Left renal cortex interstitium (tissue), 4 donors: ENCODE measurements at regions not wholly inside any gene's neighbourhood (a gene's known extent, or its start where the extent isn't known, plus 50 kb on each side); places are given as distances from the start of the nearest gene placed in this dataset.
"Not testable (repeated sequence)": the region's sequence is repeated elsewhere in the genome, so short reads cannot be mapped to it uniquely, and the experiment has no call there.

ENCODE experiments used
- DNase-seq, 4 donors: peaks; one replicate each; pipeline ENCODE4 v3.0.0-alpha.2; 2013; ENCODE audit warnings: low read depth in 4 of 4, low spot score in 2 of 4, missing footprints in 1 of 4

DNA sequence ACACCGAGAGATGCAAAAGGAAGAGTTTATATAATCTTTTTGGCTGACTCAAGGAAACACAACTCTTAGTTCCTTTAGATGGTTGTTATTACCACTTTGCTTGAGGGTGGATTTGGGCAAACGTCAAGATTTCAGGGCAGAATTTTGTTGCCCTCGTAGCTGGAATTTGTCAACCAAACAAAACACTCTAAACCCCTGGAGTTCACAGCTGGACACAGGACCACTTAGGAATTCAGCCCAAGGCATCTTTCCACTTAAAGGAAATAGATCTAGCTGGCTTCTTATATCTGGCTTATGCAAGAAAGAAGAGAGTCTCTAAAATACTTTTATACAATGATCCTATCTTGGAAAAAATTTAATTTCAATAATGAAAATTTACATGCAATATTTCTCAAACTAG, 237.8 kb upstream of the LRIG3 start:
- DNase-seq = no peak

DNA sequence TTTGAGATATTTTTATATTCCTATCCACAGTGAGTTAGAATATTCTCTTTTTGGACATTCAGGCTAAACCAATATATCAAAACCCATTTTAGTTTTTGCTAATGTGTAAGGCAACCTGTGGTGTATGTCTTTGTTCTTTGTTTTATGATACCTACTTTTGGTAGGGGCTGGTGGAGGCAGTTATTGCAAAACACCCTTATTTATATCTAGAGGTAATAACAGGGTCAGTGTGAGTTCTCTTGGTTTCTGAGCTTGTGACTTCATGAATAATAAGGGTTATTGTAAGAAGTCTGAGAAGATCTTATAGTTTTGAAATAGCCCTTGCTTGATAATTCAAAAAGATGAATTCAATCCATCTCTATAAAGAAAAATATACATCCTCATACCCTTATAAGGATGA, 235.1 kb upstream of the LRIG3 start:
- no peak for DNase-seq

DNA sequence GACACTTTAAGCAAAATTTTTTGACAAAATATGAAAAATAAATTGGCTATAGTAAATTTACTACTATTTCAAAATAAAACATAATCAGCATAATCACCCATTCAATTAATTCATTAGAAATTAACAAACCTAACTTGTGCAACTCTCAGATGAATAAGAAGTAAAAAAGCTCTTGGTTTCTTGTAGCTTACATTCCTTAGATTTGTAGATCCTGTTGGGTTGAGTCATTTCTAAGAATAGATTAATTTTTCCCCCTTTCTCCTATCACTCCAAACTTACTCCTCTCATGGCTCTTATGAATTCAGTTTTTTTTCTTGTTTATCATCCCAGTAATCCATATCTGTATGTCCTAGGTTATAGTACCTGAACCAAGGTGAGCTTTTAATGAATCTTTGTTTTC, 230.9 kb upstream of the LRIG3 start:
- DNase-seq = no peak

DNA sequence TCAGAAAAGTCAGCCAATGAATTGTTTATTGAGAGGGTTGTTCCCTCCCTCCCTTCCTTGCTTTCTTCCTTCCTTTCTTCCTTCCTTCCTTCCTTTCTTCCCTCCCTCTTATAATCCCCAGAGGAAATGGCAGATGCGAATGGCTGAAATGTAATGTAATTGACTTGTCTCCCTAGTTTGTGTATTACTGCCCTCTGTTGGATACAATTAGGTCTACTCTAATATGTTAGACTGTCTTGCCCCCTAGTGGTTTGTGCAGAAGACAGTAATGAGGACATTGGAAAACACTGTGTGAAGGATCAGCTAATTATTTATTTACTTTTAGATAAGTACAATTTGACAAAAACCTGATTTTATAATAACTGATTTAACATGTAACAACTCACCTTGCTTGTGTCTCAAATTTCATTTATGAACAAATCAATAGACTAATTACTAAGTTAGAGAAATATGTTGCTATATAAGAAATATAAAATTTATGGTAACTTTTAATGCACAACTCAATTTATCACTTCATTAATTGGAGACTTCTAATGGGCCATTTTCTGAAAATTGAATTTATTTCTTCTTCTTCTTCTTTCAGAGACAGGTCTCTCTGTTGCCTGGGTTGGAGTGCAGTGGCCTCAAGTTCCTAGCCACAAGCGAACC, 229.8 kb upstream of the LRIG3 start:
- DNase-seq = peak; percentile 39 to 67 (median 48)

DNA sequence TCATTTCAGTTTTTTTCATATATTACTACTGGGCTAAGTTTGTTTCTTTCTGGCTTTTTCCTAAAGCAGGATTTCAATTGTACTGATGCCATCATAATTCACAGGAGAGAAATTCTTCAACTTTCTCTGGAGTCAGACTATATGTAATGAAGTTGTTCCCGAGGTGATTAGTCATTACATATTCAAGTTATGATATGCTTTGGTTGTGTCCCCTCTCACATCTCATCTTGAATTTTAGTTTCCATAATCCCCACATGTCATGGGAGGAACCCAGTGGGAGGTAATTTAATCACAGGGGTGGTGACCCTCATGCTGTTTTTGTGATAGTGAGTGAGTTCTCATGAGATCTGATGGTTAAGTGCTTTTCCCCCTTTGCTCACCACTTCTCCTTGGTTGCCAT, 227.5 kb upstream of the LRIG3 start:
- no peak for DNase-seq

DNA sequence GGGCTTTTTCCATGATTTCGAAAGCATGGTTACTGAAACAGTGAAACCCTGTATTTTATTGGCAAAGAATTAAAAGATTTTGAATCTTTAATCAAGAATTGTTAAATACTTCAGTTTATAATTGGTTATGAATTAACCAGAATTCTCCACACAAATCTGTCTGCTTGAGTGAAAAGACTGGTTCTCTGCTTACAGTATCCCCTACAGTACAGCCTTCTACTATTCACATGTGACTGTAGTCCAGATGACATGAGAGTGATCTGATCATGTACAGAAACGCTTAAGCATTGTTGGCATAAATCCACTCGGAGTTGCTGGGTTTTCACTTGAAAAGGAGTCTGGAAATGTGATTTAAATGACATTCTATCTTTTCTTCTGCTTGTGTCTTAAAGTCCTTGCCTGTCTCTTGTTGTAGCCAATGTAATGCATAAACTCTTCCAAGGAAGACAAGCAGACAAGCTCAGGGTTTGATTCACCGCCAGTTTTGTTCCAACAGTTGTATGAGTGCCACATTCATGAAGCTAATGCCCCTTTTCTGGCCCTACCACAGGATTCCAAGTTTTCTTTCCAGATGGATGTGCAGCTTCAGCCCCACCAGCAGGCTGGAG, 222.0 kb upstream of the LRIG3 start:
- DNase-seq = no peak

DNA sequence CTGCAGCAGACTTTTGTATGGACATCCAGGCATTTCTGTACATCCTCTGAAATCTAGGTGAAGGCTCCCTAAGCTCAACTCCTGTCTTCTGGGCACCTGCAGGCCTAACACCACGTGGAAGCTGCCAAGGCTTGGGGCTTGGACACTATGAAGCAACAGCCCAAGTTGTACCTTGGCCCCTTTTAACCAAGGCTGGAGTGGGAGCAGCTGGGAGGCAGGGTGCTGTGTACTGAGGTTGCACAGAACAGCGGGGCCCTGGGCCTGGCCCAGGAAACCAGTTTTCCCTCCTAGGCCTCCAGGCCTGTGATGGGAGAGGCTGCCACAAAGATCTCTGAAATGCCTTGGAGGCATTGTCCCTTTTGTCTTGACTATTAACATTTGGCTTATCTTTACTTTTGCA, 214.4 kb upstream of the LRIG3 start:
- DNase-seq = no peak

DNA sequence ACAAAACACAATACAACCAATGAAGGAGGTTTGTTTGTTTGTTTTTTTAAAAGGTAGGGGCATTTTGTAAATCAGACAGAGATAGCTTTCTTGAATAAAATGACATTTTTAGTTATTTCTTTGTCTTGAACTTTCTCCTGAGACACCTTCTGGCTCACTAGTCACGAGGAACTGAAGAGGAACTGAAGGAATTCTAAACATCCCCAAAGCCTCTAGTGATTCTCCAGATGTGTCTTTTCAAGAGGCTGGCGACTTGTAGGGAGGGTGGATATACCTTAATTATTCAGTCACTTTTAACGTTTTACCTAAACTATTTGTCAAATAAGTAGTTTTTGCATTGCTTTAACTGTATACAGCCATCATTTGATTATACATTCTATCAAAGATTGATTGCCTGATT, 211.2 kb upstream of the LRIG3 start:
- no peak for DNase-seq

DNA sequence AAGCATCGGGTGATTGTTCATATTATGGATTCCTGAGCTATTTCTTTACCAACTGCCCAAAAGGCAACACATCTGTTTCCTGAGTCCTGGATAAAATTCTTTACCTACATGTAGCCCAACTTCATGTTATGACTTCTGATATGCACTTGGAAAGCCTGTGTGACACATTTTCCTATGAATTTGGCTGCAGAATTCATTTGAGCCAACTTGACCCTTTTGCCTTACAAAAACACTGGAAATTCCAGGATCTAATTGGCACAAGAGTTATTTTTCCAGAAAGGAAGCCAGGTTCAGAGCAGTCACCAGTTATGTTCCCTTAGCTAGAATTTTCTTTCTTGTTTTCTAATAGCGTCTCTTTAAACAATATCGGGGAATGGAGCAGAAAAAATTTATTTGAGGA, 202.5 kb upstream of the LRIG3 start:
- no peak for DNase-seq

DNA sequence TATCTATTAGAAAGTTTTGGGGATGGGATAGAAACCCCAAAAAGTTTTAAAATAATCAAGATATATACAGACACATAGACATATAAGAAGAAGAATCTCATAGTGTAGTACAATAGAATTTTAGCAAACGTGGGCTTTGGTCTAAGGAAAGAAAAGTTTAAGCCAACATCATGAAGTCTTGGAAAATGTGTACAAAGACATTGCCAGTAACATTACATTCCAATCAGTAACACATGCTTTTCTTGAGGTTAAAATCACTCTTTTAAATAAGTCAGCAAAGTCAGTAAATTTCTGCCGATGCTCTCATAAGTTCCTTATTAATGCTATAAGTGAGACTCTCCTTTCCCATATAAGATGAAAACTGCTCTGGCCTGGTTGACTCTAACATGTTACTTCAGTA, 201.1 kb upstream of the LRIG3 start:
- no peak for DNase-seq

DNA sequence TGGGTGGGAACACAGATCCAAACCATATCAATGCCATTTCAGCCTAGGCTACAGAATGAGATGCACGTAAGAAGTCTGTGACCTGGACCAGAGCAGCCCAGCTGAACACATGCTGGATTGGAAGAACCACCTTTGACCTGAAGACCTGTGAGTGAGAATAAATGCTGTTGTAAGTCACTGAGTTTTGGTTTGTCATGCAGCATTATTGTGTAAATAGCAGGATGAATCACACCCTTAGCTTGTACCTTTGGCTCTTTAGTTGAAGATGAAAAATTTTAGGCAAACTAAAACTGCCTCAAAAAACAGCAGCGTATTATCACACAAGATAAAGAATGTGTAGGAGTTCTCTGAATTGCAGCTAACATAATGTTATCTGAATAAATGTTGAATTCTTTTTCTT, 199.4 kb upstream of the LRIG3 start:
- no peak for DNase-seq

DNA sequence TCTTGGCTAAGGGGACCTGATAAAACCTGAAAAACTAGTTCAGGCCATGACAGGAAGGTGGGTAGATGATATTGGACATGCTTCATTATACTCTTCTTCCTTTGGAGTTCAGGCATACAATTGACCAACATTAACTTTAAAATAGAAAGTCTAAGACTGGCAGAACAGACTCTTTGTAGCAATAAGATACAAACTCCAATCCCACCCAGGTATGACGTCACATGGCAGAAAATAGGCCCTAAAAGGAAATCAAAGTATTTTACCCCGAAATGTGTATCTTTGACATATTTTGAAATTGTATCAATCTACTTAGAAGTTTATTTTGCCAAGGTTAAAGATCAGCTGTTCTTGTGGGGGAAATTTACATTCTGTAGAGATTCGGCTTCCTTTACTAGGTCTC, 198.1 kb upstream of the LRIG3 start:
- no peak for DNase-seq

DNA sequence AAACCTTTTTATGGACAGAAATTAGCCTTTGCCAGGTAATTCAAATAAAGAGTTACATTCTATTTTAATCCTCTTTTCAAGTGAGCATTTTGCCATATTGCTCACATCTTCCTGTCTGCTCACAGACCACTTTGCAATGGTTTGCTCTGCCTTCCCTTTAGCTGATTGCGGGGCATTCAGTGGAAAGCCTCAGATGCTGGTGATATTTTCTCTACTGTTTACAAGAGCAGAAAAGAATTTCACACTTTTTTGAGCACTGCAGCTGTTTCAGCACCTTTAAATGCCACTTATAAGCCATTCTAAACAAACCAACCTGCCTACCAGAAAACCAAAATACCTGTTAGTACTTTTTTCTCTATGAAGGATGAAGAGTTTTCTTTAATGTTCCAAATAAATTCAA, 195.7 kb upstream of the LRIG3 start:
- DNase-seq = no peak

DNA sequence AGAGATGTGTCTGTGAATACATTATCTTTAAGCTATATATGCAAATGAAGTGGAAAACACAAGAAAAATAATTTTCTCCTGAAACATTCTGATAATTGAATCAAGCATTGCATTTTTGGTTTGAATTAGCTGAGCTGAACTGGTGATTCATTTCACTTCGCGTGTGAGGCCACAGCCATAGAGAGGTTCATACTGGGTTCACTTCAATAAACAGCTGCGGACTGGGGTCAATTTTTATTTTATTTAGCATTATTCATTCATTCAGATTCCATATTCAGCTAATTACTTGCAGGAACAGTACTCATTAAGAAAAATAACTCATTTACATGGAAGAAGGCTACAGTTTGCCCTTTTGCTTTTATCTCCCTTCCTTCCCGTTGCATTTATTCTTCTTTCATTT, 195.2 kb upstream of the LRIG3 start:
- no peak for DNase-seq

DNA sequence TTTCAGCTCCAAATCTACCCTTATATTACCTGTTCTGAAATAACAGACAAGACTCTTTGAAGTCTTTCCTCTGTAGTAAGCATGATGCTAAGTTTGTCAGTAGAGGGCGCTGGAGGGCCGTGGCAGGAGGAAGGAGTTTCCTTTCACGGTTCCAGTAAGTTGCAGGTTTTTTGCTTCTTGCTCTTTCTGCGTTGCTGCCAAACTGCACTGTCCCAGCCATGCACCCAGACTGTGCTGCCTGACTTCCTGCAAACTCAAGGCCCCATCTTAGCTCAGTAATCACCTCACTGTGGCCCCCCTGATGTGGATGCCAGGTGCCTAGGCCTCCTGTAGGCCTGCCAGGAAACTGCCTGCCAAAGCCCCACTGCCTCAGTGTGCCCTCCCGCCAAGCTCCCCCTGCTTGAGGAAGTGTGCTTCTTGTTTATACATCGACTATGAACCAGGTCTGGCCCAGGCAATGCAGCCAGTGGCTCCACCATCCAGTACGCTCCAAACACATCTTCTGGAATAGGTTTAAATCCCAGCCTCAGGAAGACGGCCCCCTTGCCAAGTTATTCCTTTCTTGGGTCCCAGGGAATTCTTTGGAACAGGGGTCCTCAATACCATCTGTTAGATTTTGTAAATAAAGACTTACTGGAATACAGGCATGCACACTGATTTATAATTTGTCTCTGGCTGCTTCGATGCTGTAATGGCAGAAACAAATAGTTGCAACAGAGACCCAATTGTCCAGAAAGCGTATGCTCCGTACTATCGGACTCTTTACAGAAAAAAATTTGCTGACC, 193.7 kb upstream of the LRIG3 start:
- DNase-seq = peak; percentile 53 to 67 (median 58)

DNA sequence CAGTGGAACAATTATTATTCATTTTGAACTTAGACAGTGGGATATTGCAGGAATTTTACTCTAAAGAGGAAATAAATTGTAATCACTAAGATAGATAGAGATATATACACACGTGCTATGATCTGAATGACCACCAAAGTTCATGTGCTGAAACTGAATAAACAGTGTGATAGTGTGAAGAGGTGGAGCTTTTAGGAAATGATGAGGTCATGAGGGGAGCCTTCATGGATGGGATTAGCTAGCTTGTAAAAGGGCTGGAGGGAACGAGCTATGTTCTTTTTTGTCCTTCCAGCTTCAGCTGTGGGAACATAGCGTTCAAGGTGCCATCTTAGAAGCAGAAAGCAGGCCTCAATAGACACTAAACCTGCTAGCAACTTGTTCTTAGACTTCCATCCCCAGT, 191.5 kb upstream of the LRIG3 start:
- DNase-seq = no peak

DNA sequence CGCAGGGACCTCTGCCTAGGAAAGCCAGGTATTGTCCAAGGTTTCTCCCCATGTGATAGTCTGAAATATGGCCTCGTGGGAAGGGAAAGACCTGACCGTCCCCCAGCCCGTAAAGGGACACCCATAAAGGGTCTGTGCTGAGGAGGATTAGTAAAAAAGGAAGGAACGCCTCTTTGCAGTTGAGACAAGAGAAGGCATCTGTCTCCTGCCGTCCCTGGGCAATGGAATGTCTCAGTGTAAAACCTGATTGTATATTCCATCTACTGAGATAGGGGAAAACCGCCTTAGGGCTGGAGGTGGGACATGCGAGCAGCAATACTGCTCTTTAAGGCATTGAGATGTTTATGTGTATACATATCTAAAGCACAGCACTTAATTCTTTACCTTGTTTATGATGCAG, 188.2 kb upstream of the LRIG3 start:
- not testable (repeated sequence) for DNase-seq

DNA sequence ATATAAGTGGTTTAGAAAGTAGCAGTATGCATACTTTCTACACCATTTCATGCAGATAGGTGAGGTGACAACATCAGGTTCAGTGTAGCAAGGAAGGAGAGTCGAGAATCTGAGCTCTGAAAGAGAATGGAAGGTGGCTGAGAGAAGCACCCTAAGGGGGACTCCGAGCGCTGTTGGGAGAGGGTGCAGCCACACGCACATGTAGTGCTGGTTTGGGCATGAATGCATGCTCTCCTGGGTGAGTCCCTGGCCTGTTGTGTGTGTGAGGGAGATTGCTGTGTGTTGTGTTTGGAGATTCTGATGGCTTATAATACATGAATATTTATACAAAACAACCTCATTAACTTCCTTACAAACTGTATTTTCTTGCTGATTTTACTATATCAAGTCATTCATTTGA, 180.3 kb upstream of the LRIG3 start:
- DNase-seq = no peak

DNA sequence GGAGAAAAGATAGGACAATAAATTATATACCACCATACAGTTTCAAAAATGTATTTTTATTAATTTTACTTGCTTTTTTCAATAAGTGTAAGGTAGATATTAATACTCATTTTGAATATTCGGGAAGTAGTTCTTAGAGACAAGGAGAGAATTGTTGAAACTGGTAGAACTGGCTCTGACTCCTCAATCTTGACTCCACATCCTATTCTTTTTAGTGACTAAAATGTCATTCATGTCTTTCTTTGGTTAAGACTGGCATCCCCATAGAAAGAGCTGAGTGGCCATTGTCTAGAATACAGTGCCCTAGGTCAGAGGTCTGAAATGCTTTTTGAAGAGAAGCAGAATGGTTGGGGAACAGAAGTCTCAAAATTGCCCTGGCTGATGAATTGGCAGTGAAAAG, 177.6 kb upstream of the LRIG3 start:
- DNase-seq = no peak

DNA sequence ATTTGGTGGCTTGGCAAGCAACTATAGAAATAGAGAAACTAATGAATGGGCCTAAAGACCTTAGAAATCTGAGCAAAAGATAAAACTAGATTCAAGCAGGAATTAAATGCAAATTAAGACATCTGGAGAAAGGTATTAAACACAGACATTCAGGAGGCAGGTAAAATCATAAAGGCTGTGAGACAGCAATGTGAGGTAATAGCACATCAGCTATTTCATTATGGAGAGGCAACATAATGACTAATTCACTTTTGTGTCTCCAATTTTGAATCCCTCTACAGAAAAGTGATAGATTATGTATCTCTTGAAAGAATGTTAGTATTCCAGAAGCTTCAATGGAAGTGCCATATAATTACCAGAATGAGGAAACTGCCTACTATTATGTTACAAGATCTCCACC, 175.9 kb upstream of the LRIG3 start:
- DNase-seq = no peak

DNA sequence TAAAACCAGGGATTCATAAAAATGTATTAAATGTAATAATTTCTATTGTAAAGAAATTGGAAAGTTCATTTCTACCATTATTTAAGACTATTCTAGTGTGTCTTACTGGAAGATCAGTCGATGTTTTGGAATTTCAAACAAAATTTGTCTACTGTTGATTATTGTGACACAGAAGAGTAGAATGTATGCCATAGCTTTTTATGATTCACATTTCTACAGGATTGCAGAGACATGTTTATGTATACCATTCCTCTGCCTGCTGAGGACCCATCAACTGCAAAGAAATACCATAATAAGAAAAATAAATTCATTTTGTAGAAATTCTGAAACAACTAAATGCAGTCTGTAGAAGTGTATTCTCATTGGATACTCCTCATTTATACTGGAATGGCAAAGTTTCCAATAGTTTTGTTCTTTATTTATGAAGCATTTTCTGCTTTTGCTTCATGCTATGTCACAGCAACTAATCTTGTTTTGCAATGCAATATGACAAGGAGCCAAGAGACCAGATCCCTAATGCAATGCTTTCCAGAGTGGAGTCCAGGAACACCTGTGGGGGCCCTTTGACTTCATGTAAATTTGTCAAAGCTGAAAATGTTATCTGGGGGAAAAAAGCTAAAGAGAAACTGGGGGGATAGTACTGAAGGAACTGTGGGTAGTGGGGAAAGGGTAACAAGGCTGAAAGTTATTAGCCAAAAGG, 172.9 kb upstream of the LRIG3 start:
- DNase-seq = no peak

DNA sequence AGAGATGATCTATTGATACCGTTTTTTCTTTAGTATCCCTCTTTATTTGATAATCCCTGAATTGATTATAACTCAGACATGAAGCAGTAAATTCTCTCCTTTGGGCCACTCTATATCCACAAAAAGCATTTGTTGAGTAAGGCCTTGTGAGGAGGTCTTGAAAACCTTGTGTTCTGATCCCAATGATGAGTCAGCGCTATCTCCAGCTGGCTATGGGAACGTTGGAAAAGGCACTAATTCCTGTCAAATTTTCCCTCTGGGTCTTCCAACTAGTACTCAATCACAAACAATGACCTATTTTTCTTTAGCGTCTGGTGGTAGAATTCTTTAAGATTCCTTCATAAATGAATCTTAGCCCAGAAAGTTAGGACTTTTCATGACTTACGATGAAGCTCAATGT, 168.4 kb upstream of the LRIG3 start:
- no peak for DNase-seq
